KMS-11 (cell line): ENCODE measurements at regions not wholly inside any gene's neighbourhood (a gene's known extent, or its start where the extent isn't known, plus 50 kb on each side); places are given as distances from the start of the nearest gene placed in this dataset.
"Not testable (repeated sequence)": the region's sequence is repeated elsewhere in the genome, so short reads cannot be mapped to it uniquely, and the experiment has no call there.

ENCODE experiments used
- H2AFZ ChIP-seq: fragments of 200-600 bp; sonication (generic); 2 replicates; pipeline ENCODE4 v1.6.1; 2016; ENCODE audit warnings: antibody characterized with exemption, mixed run types, low read depth
- H3K27ac ChIP-seq: fragments of 200-600 bp; sonication (generic); 2 replicates; pipeline ENCODE4 v1.6.1; 2016; ENCODE audit warnings: mild to moderate bottlenecking, mixed run types
- H3K27me3 ChIP-seq: fragments of 200-600 bp; sonication (generic); 2 replicates; pipeline ENCODE4 v1.6.1; 2017; ENCODE audit warnings: mild to moderate bottlenecking, low read depth, mixed run types, moderate library complexity; ENCODE audit not compliant: insufficient read depth
- H3K36me3 ChIP-seq: fragments of 200-600 bp; sonication (generic); 2 replicates; pipeline ENCODE4 v1.6.1; 2017; ENCODE audit warnings: mild to moderate bottlenecking, mixed run types; ENCODE audit not compliant: insufficient read depth
- H3K4me1 ChIP-seq: fragments of 200-600 bp; sonication (generic); 2 replicates; pipeline ENCODE4 v1.6.1; 2016; ENCODE audit warnings: mild to moderate bottlenecking, low read depth, mixed run types; ENCODE audit not compliant: poor library complexity, severe bottlenecking
- H3K4me2 ChIP-seq: fragments of 200-600 bp; sonication (generic); 2 replicates; pipeline ENCODE4 v1.7.0; 2016; ENCODE audit warnings: mild to moderate bottlenecking, mixed run types
- H3K4me3 ChIP-seq: fragments of 200-600 bp; sonication (generic); IDR thresholded peaks from 2 replicates; pipeline ENCODE4 v1.6.1; 2017; ENCODE audit warnings: low read depth, low read length, mixed read lengths; ENCODE audit not compliant: insufficient read depth
- H3K79me2 ChIP-seq: fragments of 200-600 bp; sonication (generic); 2 replicates; pipeline ENCODE4 v1.6.1; 2016; ENCODE audit warnings: low read depth, mixed run types; ENCODE audit not compliant: insufficient read depth
- H3K9ac ChIP-seq: fragments of 200-600 bp; sonication (generic); 2 replicates; pipeline ENCODE4 v1.6.1; 2016; ENCODE audit warnings: mild to moderate bottlenecking, mixed run types
- H4K20me1 ChIP-seq: fragments of 200-600 bp; sonication (generic); 2 replicates; pipeline ENCODE4 v1.6.1; 2016; ENCODE audit warnings: mild to moderate bottlenecking, mixed run types; ENCODE audit not compliant: insufficient read depth
- CTCF ChIP-seq: fragments of 200-600 bp; sonication (generic); conservative IDR thresholded peaks from 2 replicates; pipeline ENCODE4 v1.6.1; 2017; ENCODE audit warnings: low read depth, mild to moderate bottlenecking, antibody characterized with exemption, low read length, moderate library complexity, mixed read lengths

- Histone ChIP-seq H3K27me3 (no peaks in the 10 kb centered on the region), H3K36me3 (no peaks in the 10 kb centered on the region), H4K20me1 (no peaks in the 10 kb centered on the region), H3K4me3 (no peak overlapping the region), H2AFZ (no peak overlapping the region), H3K27ac (no peak overlapping the region), H3K4me2 (no peak overlapping the region), H3K4me1 (peaks cover 25% of the 10 kb centered on the region), H3K9ac (no peak overlapping the region), H3K79me2 (no peaks in the 10 kb centered on the region)
- TF ChIP-seq CTCF = no peak
Observed at GRCh38 chr5:39654715-39655114, 229.9 kb upstream of the DAB2 start.

- not testable (repeated sequence) for H3K79me2 ChIP-seq
Observed at GRCh38 chr5:39652481-39652880, 227.7 kb upstream of the DAB2 start.

GRCh38 chr5:39652036-39652435, 227.3 kb upstream of the DAB2 start:
- no peak for TF ChIP-seq CTCF
- H3K9ac ChIP-seq = no peak overlapping the region
- no peaks in the 10 kb centered on the region for H4K20me1 ChIP-seq
- H3K79me2 ChIP-seq = no peaks in the 10 kb centered on the region
- H3K36me3 ChIP-seq = no peaks in the 10 kb centered on the region
- H3K27me3 ChIP-seq = no peaks in the 10 kb centered on the region
- no peak overlapping the region for H3K4me3 ChIP-seq
- no peak overlapping the region for H3K27ac ChIP-seq
- H3K4me2 ChIP-seq = no peak overlapping the region
- peaks cover under 1% of the 10 kb centered on the region for H3K4me1 ChIP-seq
- no peak overlapping the region for H2AFZ ChIP-seq

More at GRCh38 chr5:39652481-39652880, 227.7 kb upstream of the DAB2 start:
- not testable (repeated sequence) for H3K27ac ChIP-seq, H3K27me3 ChIP-seq, H3K36me3 ChIP-seq, H3K4me2 ChIP-seq, H2AFZ ChIP-seq, H4K20me1 ChIP-seq, H3K9ac ChIP-seq, H3K4me1 ChIP-seq, H3K4me3 ChIP-seq

- no peaks in the 10 kb centered on the region for H3K4me1 ChIP-seq
- no peak overlapping the region for H3K9ac ChIP-seq
- no peak for TF ChIP-seq CTCF
- H3K4me2 ChIP-seq = no peak overlapping the region
- no peaks in the 10 kb centered on the region for H3K79me2 ChIP-seq
- H3K27me3 ChIP-seq = no peaks in the 10 kb centered on the region
- no peaks in the 10 kb centered on the region for H4K20me1 ChIP-seq
- no peak overlapping the region for H3K27ac ChIP-seq
- no peaks in the 10 kb centered on the region for H3K36me3 ChIP-seq
- no peak overlapping the region for H2AFZ ChIP-seq
- H3K4me3 ChIP-seq = no peak overlapping the region
Observed at GRCh38 chr5:39650008-39650762, 225.4 kb upstream of the DAB2 start.

- Histone ChIP-seq H3K27ac (no peak overlapping the region), H3K9ac (no peak overlapping the region), H3K27me3 (no peaks in the 10 kb centered on the region), H3K4me1 (no peaks in the 10 kb centered on the region), H3K4me3 (no peak overlapping the region), H3K79me2 (no peaks in the 10 kb centered on the region), H4K20me1 (no peaks in the 10 kb centered on the region), H3K36me3 (no peaks in the 10 kb centered on the region), H3K4me2 (no peak overlapping the region), H2AFZ (no peak overlapping the region)
- TF ChIP-seq CTCF = no peak
Observed at GRCh38 chr5:39648848-39649227, 224.1 kb upstream of the DAB2 start.
